Rectal smooth muscle tissue (tissue), 1 donor: ENCODE measurements at regions not wholly inside any gene's neighbourhood (a gene's known extent, or its start where the extent isn't known, plus 50 kb on each side); places are given as distances from the start of the nearest gene placed in this dataset.
A peak's percentile ranks its signal among the peaks of the same experiment; 100 is the strongest.

Experiments
- H3K27ac ChIP-seq: one replicate; pipeline ENCODE4 v1.7.0; 2013; ENCODE audit warnings: low read depth, low read length, inconsistent platforms
- H3K27me3 ChIP-seq: one replicate; pipeline ENCODE4 v1.7.0; 2013; ENCODE audit warnings: low read length; ENCODE audit not compliant: control insufficient read depth, insufficient read depth
- H3K36me3 ChIP-seq: one replicate; pipeline ENCODE4 v1.7.0; 2013; ENCODE audit warnings: low read length; ENCODE audit not compliant: control insufficient read depth, insufficient read depth
- H3K4me1 ChIP-seq: one replicate; pipeline ENCODE4 v1.7.0; 2013; ENCODE audit warnings: low read length; ENCODE audit not compliant: control insufficient read depth, insufficient read depth
- H3K4me3 ChIP-seq: one replicate; pipeline ENCODE4 v1.7.0; 2013; ENCODE audit warnings: low read length
- H3K9ac ChIP-seq: one replicate; pipeline ENCODE4 v1.7.0; 2013; ENCODE audit warnings: low read length

- H3K36me3 ChIP-seq = no peaks in the 10 kb centered on the region
Observed at GRCh38 chr4:124915073-124915472, 202.5 kb upstream of the ANKRD50 start.

GRCh38 chr4:124913237-124913636, 200.7 kb upstream of the ANKRD50 start:
- H3K27me3 ChIP-seq = no peaks in the 10 kb centered on the region
- no peak overlapping the region for H3K9ac ChIP-seq
- H3K4me3 ChIP-seq = no peak overlapping the region
- no peaks in the 10 kb centered on the region for H3K4me1 ChIP-seq
- H3K27ac ChIP-seq = no peak overlapping the region
- H3K36me3 ChIP-seq = no peaks in the 10 kb centered on the region

More at GRCh38 chr4:124915073-124915472, 202.5 kb upstream of the ANKRD50 start:
- no peaks in the 10 kb centered on the region for H3K27me3 ChIP-seq
- no peaks in the 10 kb centered on the region for H3K4me1 ChIP-seq
- no peak overlapping the region for H3K27ac ChIP-seq
- H3K4me3 ChIP-seq = no peak overlapping the region
- H3K9ac ChIP-seq = no peak overlapping the region

- Histone ChIP-seq H3K27ac (no peak overlapping the region), H3K9ac (no peak overlapping the region), H3K36me3 (no peaks in the 10 kb centered on the region), H3K4me3 (no peak overlapping the region), H3K27me3 (no peaks in the 10 kb centered on the region), H3K4me1 (no peaks in the 10 kb centered on the region)
Observed at GRCh38 chr4:124910327-124910726, 197.8 kb upstream of the ANKRD50 start.

GRCh38 chr4:124907881-124908280, 195.3 kb upstream of the ANKRD50 start:
- Histone ChIP-seq H3K4me1 (no peaks in the 10 kb centered on the region), H3K9ac (no peak overlapping the region), H3K36me3 (no peaks in the 10 kb centered on the region), H3K4me3 (no peak overlapping the region), H3K27ac (no peak overlapping the region), H3K27me3 (no peaks in the 10 kb centered on the region)

- Histone ChIP-seq H3K36me3 (no peaks in the 10 kb centered on the region), H3K27ac (no peak overlapping the region), H3K4me1 (peaks cover 4% of the 10 kb centered on the region), H3K4me3 (no peak overlapping the region), H3K27me3 (no peaks in the 10 kb centered on the region), H3K9ac (no peak overlapping the region)
Observed at GRCh38 chr4:124905441-124905840, 192.9 kb upstream of the ANKRD50 start.

GRCh38 chr4:124904723-124905388, 192.3 kb upstream of the ANKRD50 start:
- Histone ChIP-seq H3K9ac (no peak overlapping the region), H3K4me1 (peaks cover 4% of the 10 kb centered on the region), H3K4me3 (no peak overlapping the region), H3K27me3 (no peaks in the 10 kb centered on the region), H3K36me3 (no peaks in the 10 kb centered on the region), H3K27ac (no peak overlapping the region)

- Histone ChIP-seq H3K4me3 (peak overlapping the region; percentile 38), H3K36me3 (no peaks in the 10 kb centered on the region), H3K4me1 (peaks cover 4% of the 10 kb centered on the region), H3K27ac (peak overlapping the region; percentile 36), H3K9ac (no peak overlapping the region), H3K27me3 (no peaks in the 10 kb centered on the region)
Observed at GRCh38 chr4:124903995-124904722, 191.6 kb upstream of the ANKRD50 start.

- H3K27ac ChIP-seq = no peak overlapping the region
- no peaks in the 10 kb centered on the region for H3K27me3 ChIP-seq
- H3K9ac ChIP-seq = no peak overlapping the region
- no peak overlapping the region for H3K4me3 ChIP-seq
- H3K36me3 ChIP-seq = no peaks in the 10 kb centered on the region
- peaks cover 4% of the 10 kb centered on the region for H3K4me1 ChIP-seq
Observed at GRCh38 chr4:124902001-124902515, 189.5 kb upstream of the ANKRD50 start.

GRCh38 chr4:124899997-124900396, 187.5 kb upstream of the ANKRD50 start:
- Histone ChIP-seq H3K27ac (no peak overlapping the region), H3K4me3 (no peak overlapping the region), H3K27me3 (no peaks in the 10 kb centered on the region), H3K4me1 (peaks cover 4% of the 10 kb centered on the region), H3K36me3 (no peaks in the 10 kb centered on the region), H3K9ac (no peak overlapping the region)

GRCh38 chr4:124890522-124890921, 178.0 kb upstream of the ANKRD50 start:
- H3K27ac ChIP-seq = no peak overlapping the region
- no peaks in the 10 kb centered on the region for H3K4me1 ChIP-seq
- no peak overlapping the region for H3K9ac ChIP-seq
- no peaks in the 10 kb centered on the region for H3K36me3 ChIP-seq
- H3K4me3 ChIP-seq = no peak overlapping the region
- no peaks in the 10 kb centered on the region for H3K27me3 ChIP-seq

- H3K4me3 ChIP-seq = no peak overlapping the region
- no peaks in the 10 kb centered on the region for H3K36me3 ChIP-seq
- H3K27me3 ChIP-seq = no peaks in the 10 kb centered on the region
Observed at GRCh38 chr4:124887739-124888138, 175.2 kb upstream of the ANKRD50 start.

GRCh38 chr4:124884316-124884715, 171.8 kb upstream of the ANKRD50 start:
- H3K27ac ChIP-seq = no peak overlapping the region
- H3K27me3 ChIP-seq = no peaks in the 10 kb centered on the region
- H3K4me1 ChIP-seq = no peaks in the 10 kb centered on the region
- H3K9ac ChIP-seq = no peak overlapping the region
- no peak overlapping the region for H3K4me3 ChIP-seq
- H3K36me3 ChIP-seq = no peaks in the 10 kb centered on the region

More at GRCh38 chr4:124887739-124888138, 175.2 kb upstream of the ANKRD50 start:
- H3K4me1 ChIP-seq = no peaks in the 10 kb centered on the region
- no peak overlapping the region for H3K27ac ChIP-seq
- H3K9ac ChIP-seq = no peak overlapping the region
